GM13977 (cell line): ENCODE measurements at regions not wholly inside any gene's neighbourhood (a gene's known extent, or its start where the extent isn't known, plus 50 kb on each side); places are given as distances from the start of the nearest gene placed in this dataset.

Source experiments
- DNase-seq: peaks from one replicate; pipeline ENCODE4 v3.0.0; 2012; ENCODE audit warnings: low spot score
- in situ Hi-C: fragments of 300-500 bp; cut with MboI; formaldehyde crosslinking; loops from one replicate; pipeline ENCODE4 v1.12.0; 2022; ENCODE audit warnings: low sequenced_read_pairs, low pct_unique_long_range_greater_than_20kb, mixed read lengths, inconsistent platforms; ENCODE audit not compliant: unreplicated experiment
- TF ChIP-seq, protein P1 (sequence below): IDR thresholded peaks from 2 replicates; pipeline ENCODE4 v1.5.1; 2012; ENCODE audit warnings: mild to moderate bottlenecking, control low read depth; ENCODE audit not compliant: insufficient read depth; ENCODE audit errors: extremely low read depth, missing control alignments

GRCh38 chr13:76474356-76474755 is 411.8 kb downstream of the KCTD12 start:
- TF ChIP-seq, protein P1, sequence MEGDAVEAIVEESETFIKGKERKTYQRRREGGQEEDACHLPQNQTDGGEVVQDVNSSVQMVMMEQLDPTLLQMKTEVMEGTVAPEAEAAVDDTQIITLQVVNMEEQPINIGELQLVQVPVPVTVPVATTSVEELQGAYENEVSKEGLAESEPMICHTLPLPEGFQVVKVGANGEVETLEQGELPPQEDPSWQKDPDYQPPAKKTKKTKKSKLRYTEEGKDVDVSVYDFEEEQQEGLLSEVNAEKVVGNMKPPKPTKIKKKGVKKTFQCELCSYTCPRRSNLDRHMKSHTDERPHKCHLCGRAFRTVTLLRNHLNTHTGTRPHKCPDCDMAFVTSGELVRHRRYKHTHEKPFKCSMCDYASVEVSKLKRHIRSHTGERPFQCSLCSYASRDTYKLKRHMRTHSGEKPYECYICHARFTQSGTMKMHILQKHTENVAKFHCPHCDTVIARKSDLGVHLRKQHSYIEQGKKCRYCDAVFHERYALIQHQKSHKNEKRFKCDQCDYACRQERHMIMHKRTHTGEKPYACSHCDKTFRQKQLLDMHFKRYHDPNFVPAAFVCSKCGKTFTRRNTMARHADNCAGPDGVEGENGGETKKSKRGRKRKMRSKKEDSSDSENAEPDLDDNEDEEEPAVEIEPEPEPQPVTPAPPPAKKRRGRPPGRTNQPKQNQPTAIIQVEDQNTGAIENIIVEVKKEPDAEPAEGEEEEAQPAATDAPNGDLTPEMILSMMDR = no peak
- in situ Hi-C loops = loop anchor here (10.0 to 25.0 kb wide), 4 partner anchors 430 to 787 kb away; no protein-coding TSS in a partner anchor

DNA sequence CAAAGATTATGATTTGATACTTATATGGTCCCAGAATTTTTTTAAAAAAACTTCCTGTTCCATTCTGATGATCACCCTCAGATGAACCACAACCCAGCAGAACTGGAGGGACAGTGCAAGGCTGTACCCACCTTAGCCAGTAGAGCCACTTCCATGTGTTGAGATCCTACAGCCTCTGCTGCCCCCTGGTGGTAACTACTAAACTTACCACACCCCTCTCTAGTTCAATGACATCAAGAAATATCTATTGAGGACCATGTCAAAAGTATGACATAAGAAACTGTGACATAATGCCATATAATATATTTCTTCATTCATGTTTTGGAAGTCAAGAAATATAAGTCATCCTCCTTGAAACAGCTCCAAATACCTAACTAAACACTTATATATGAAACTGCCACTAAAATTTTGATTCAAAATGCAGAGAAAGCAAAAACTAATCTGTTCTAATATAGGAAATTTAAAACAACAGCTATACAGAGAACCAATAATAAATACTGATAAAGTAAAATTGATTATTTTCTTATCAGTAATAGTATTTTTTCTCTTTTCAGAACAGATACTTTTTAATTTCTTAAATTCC is 412.6 kb downstream of the KCTD12 start:
- TF ChIP-seq, protein P1 = peak; percentile 63
- in situ Hi-C loops = loop anchor here (10.0 to 25.0 kb wide), 4 partner anchors 431 to 786 kb away; no protein-coding TSS in a partner anchor
- peak; percentile 28 for DNase-seq

More at GRCh38 chr13:76474356-76474755, 411.8 kb downstream of the KCTD12 start:
- no peak for DNase-seq

DNA sequence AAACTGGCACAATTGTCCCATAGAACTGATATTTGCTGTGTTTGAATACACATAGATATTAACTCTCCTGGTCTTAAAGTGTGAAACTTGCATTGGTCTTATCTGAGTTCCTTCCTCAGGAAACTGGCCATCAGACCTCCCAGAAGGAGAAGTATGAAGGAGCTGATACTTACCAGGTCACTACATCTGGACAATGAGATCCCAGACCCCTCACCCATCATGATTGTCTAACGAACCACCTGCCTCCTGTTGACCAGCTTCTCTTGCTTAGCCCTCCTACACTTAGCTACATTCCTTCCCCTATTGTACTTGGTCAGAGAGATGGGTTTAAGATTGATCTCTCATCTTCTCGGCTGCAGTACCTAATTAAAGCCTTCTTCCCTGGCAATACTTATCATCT is 413.3 kb downstream of the KCTD12 start:
- TF ChIP-seq, protein P1 = no peak
- DNase-seq = no peak
- in situ Hi-C loops = loop anchor here (10.0 to 25.0 kb wide), 4 partner anchors 432 to 786 kb away; no protein-coding TSS in a partner anchor

GRCh38 chr13:76471486-76471885 is 414.7 kb downstream of the KCTD12 start:
- DNase-seq = no peak
- in situ Hi-C loops = loop anchor here (10.0 to 25.0 kb wide), 4 partner anchors 433 to 784 kb away; no protein-coding TSS in a partner anchor
- TF ChIP-seq, protein P1 = no peak

DNA sequence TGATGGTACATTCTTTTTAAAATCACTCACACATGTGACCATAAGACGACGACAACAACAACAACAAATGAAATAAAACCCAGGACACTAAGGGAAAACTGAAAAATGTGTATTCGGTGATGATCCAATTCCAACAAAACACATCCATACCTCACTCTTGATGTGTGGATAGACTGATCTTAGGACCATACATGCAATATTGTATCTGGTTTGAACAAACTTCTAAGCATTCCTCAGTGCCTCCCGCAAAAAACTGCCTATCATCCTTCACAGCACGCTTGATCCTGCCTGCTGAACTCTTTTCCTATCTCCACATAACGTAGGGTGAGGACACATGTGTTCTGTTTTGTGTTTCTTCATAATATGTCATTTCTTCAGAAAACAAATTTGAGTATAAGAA is 415.2 kb downstream of the KCTD12 start:
- TF ChIP-seq, protein P1 = no peak
- in situ Hi-C loops = loop anchor here (10.0 to 25.0 kb wide), 4 partner anchors 434 to 784 kb away; no protein-coding TSS in a partner anchor

DNA sequence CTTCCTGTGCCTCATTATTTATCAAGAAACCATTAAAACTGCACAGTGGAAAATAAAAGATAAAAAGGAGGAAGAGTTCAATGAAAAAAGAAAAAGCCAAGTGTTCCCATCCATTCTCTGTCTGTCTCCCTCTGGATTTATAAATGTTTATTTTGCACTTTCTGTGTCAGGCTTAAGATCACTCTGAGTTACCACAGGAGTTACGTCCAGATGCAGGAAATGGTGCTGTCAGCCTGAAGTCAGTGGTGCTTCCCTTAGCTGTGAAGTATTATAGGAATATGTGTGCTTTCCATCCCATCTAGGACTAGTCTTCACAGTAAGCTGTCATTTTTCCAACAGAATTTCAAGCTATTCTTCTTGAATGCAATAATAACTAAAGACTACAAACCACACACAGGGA is 420.2 kb downstream of the KCTD12 start:
- TF ChIP-seq, protein P1 = no peak
- DNase-seq = no peak
- in situ Hi-C loops = loop anchor here (25.0 kb wide), 2 partner anchors 454 to 779 kb away; no protein-coding TSS in a partner anchor

More for the DNA sequence above, 415.2 kb downstream of the KCTD12 start:
- no peak for DNase-seq
